MM.1S (cell line): ENCODE measurements at regions not wholly inside any gene's neighbourhood (a gene's known extent, or its start where the extent isn't known, plus 50 kb on each side); places are given as distances from the start of the nearest gene placed in this dataset.

Source experiments
- EZH2 ChIP-seq: fragments of 300-600 bp; sonication (generic); optimal IDR thresholded peaks from 2 replicates; pipeline ENCODE3; 2017; ENCODE audit warnings: low read depth, mild to moderate bottlenecking, antibody characterized with exemption, low read length, mixed read lengths
- EZH2phosphoT487 ChIP-seq: fragments of 300-600 bp; sonication (generic); IDR thresholded peaks from 2 replicates; pipeline ENCODE4 v1.6.1; 2018; ENCODE audit warnings: antibody characterized with exemption, low read length
- TF ChIP-seq, protein P1 (sequence below): fragments of 300-600 bp; sonication (generic); IDR thresholded peaks from 2 replicates; pipeline ENCODE4 v1.5.1; 2016; ENCODE audit warnings: antibody characterized with exemption, low read length, mixed read lengths

DNA sequence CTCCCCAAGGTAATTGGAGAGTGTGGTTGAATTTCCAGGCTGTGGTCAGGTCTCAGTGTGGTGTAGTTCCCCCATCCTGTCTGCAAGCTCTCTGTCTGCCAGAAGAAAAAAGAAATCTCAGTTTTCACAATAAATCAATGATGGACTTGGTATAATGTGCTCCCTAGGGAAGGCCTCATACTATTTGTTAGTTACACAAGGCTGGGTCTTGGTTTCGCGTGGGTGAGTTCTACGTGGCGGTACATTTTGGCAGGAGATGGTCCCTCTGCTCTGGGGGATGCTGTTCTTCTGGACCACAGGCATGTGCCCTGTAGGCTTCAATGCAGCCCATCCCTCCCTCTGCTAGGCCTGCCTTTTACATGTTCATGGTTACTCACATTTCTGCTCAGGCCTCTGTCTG is 206.4 kb upstream of the PELI2 start:
- no peak for TF ChIP-seq EZH2
- TF ChIP-seq, protein P1, sequence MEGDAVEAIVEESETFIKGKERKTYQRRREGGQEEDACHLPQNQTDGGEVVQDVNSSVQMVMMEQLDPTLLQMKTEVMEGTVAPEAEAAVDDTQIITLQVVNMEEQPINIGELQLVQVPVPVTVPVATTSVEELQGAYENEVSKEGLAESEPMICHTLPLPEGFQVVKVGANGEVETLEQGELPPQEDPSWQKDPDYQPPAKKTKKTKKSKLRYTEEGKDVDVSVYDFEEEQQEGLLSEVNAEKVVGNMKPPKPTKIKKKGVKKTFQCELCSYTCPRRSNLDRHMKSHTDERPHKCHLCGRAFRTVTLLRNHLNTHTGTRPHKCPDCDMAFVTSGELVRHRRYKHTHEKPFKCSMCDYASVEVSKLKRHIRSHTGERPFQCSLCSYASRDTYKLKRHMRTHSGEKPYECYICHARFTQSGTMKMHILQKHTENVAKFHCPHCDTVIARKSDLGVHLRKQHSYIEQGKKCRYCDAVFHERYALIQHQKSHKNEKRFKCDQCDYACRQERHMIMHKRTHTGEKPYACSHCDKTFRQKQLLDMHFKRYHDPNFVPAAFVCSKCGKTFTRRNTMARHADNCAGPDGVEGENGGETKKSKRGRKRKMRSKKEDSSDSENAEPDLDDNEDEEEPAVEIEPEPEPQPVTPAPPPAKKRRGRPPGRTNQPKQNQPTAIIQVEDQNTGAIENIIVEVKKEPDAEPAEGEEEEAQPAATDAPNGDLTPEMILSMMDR = no peak
- TF ChIP-seq EZH2phosphoT487 = no peak
